GM12891 (cell line): ENCODE measurements at regions not wholly inside any gene's neighbourhood (a gene's known extent, or its start where the extent isn't known, plus 50 kb on each side); places are given as distances from the start of the nearest gene placed in this dataset.

Experiments
- DNase-seq: peaks from one replicate; pipeline ENCODE4 v3.0.0; 2011; ENCODE audit warnings: low spot score; ENCODE audit not compliant: insufficient read length
- FAIRE-seq: peaks from 2 replicates; lab custom pipeline; 2011; peaks lifted over from hg19 to GRCh38; lab: Jason Lieb, UNC
- PAX5 ChIP-seq: IDR thresholded peaks from 2 replicates; pipeline ENCODE4 v1.6.1; 2011; ENCODE audit warnings: low read length, moderate library complexity, mild to moderate bottlenecking; ENCODE audit not compliant: insufficient read depth, severe bottlenecking
- POLR2A ChIP-seq: IDR thresholded peaks from 2 replicates; pipeline ENCODE4 v1.6.1; 2011; ENCODE audit warnings: low read depth, low read length, control low read depth
- POLR2AphosphoS5 ChIP-seq: IDR thresholded peaks from 2 replicates; pipeline ENCODE4 v1.6.1; 2011; ENCODE audit warnings: low read depth, low read length, control low read depth
- POU2F2 ChIP-seq: IDR thresholded peaks from 2 replicates; pipeline ENCODE4 v1.6.1; 2011; ENCODE audit warnings: low read depth, mild to moderate bottlenecking, control low read depth, low read length, moderate library complexity
- SPI1 ChIP-seq: IDR thresholded peaks from 2 replicates; pipeline ENCODE4 v1.6.1; 2011; ENCODE audit warnings: low read depth, low read length, control low read depth
- TAF1 ChIP-seq: IDR thresholded peaks from 2 replicates; pipeline ENCODE4 v1.6.1; 2011; ENCODE audit warnings: low read depth, low read length, control low read depth

DNA sequence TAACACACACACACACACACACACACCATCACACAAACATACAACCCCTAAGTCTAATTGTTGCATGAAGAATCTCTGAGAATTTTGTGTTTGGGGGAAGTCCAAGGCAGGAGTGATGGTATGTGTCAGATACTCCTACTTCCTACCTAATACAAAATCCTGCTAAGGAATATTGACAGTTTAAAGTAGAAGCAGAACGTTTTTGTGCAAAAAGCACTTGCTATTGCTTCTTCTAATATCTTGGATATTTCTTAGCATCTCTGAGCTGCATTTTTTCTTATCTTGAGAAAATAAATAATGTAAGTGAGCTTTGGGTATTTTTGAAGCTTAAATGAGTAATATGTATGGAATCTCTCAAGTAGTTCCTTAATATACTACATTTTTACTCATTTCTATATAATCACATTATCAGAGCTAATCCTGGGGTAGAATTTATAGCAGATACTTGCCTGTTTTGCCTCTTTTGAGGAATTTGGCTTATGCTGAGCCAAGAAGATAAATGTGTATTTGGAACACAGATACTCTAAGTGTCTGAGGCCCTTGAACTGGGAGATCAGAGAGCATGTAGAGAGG, 212.3 kb downstream of the DKK1 start:
- no peak for DNase-seq
- TF ChIP-seq SPI1 (no peak), PAX5 (no peak), TAF1 (no peak), POLR2A (no peak), POU2F2 (no peak), POLR2AphosphoS5 (no peak)
- no peak for FAIRE-seq

DNA sequence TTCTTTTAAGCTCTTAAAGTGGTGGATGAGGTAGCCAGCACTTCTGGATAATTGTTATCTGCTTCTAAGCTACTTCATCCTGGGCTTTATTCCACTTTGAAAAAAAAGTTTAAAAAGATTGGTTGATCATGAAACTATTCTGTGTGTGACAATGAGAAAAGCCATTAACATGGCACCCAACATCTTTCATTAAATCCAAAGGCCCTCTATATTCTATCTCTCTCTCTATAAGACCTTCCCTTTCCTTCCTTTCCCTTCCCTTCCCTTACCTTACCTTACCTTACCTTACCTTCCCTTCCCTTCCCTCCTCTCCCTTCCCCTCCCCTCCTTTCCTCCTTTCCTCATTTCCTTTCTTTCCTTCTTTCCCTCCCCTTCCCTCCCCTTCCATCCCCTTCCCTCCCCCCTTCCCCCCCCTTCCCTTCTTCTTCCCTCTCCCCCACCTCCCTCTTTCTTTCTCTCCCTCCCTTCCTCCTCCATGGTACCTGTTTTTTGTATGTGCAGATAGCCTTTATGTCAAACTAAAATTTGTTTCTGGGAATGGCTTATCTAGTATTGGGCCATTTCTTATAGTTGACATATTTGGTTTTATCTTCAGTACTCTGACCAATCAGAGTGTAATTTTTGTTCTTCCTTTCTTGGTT, 218.7 kb downstream of the DKK1 start:
- FAIRE-seq (no peak), DNase-seq (no peak)
- TF ChIP-seq SPI1 = no peak
- TF ChIP-seq POLR2A = no peak
- no peak for TF ChIP-seq POLR2AphosphoS5
- TF ChIP-seq TAF1 = no peak

- TF ChIP-seq POLR2AphosphoS5 = no peak
- TF ChIP-seq POLR2A = no peak
- no peak for TF ChIP-seq SPI1
- no peak for TF ChIP-seq PAX5
- no peak for TF ChIP-seq TAF1
- no peak for TF ChIP-seq POU2F2
- FAIRE-seq (no peak), DNase-seq (no peak)
Observed at GRCh38 chr10:52533986-52534385, 219.9 kb downstream of the DKK1 start.

- TF ChIP-seq SPI1 (no peak), POLR2A (no peak)
- DNase-seq (no peak), FAIRE-seq (no peak)
Observed at GRCh38 chr10:52539463-52539862, 225.4 kb downstream of the DKK1 start.

DNA sequence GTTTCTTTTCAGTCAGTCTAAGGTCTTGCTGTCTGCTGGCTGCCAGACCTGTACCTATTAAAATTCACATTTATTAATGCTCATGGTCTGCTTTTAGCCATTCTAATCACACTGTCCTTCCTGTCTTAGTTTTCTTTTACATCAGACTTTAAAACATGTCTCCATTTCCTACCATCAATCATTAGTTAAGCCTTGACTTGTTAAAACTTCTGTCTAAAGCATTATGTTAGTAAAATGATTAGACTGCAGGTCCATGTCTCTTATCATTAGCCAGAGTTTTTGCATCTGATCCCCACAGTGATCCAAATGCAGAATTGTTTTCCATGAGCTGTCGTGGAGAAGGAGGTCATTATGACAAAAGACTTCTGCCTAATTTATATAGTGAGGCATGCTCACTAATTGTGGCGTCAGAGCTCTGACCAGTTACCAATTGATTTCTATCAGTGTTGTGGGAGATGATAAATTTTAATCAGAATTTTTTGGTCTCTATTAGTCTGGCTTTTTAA, 226.5 kb downstream of the DKK1 start:
- TF ChIP-seq TAF1 (no peak), POU2F2 (no peak), SPI1 (no peak)
- DNase-seq (no peak), FAIRE-seq (no peak)

DNA sequence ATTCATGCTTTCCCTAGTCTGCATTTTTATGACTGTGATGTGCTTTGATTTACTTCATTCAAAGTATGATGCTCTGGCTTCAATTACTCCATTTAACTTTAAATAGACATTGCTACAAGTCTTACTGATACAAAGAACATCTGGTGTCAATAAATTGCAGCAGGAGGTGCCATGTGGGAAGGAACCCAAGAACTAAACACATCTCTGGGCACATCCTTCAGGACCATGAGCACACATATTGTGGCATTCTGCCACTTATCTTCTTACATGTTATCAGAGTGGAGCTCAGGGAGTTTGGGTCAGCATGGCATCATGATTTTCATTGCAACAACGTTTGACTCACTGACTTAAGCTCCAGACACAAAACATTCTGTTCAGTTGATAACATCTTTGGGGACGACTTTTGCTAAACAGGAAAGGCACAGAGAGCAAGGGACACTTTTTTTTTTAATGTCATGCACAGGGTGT, 227.0 kb downstream of the DKK1 start:
- FAIRE-seq = no peak
- DNase-seq = no peak
- no peak for TF ChIP-seq POLR2A
- TF ChIP-seq POU2F2 = no peak
- no peak for TF ChIP-seq SPI1

- no peak for FAIRE-seq
- TF ChIP-seq SPI1 (no peak), POU2F2 (no peak), PAX5 (no peak), POLR2A (no peak), TAF1 (no peak), POLR2AphosphoS5 (no peak)
Observed at GRCh38 chr10:52542906-52543305, 228.8 kb downstream of the DKK1 start.

DNA sequence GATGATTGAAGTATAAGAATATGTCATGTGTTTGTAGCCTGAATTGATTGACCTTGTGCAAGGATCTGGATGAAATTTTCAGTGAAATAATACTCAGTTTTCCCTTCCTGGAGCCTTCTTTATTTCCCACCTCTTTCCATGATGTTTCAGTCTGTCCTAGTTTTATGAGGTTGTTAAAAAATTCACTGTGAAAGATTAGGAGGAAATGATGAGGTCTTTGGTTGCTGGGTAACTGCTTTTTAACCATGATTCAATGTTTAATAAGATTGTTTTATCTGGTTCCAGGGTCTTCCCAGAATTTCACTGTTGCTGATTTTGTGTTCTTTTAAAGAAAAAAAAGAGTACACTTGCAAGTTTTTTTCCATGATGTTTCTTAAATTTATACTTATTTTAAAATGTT, 221.5 kb downstream of the MBL2 start:
- DNase-seq = no peak
- TF ChIP-seq PAX5 (no peak), SPI1 (no peak), TAF1 (no peak), POLR2A (no peak), POU2F2 (no peak), POLR2AphosphoS5 (no peak)
- FAIRE-seq = no peak

More at GRCh38 chr10:52542906-52543305, 228.8 kb downstream of the DKK1 start:
- no peak for DNase-seq

DNA sequence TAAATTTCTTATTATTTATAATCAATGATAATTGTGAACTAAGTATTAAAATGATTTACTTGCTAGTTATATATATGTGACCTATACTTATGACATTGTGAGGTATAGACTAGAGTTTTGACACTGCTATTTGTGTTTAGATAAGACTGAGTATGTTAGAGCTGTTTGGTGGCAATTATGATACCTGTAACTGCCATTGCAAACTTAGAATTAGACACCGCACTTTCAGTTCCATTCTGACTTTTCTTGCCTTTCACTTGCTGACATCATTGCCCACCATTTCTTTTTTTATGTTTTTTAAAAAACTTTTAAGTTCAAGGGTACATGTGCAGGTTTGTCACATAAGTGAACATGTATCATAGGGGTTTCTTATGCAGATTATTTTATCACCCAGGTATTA, 214.5 kb downstream of the MBL2 start:
- TF ChIP-seq TAF1 (no peak), POLR2A (no peak)
- FAIRE-seq (no peak), DNase-seq (no peak)

DNA sequence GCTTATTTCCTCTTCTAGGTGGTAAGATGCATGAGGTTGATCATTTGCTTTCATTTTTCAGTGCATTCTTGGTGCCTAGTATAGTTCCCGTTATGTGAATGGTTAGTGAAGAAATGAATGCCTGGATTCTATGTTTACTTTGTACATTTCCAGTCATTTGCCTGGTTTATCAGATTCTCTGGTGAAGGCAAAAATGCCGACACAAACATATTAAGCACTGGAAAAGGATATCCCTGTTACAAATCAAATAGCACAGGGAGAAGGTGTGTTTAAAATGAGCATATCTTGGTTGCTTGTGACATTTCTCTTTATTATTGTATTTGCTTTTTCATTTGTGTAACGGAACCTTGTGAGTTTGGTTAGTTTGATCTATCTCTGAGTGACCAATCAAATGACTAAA, 211.3 kb downstream of the MBL2 start:
- no peak for FAIRE-seq
- no peak for TF ChIP-seq PAX5
- no peak for TF ChIP-seq SPI1
- no peak for TF ChIP-seq POLR2A
- no peak for TF ChIP-seq POLR2AphosphoS5
- no peak for TF ChIP-seq POU2F2
- no peak for TF ChIP-seq TAF1
- DNase-seq = no peak
